ENCODE measurements at regions not wholly inside any gene's neighbourhood (a gene's known extent, or its start where the extent isn't known, plus 50 kb on each side); places are given as distances from the start of the nearest gene placed in this dataset.

- ATAC-seq (ENCODE audit: insufficient read depth, low FRiP score): no peak
- no peak for DNase-seq
- Histone ChIP-seq H3K4me1 (ENCODE audit: control insufficient read depth in 5 of 5, insufficient read depth in 5 of 5, low read length in 5 of 5) (no peaks in the 10 kb centered on the region), H3K27me3 (ENCODE audit: control insufficient read depth in 3 of 3, insufficient read depth in 3 of 3, low read length in 2 of 3) (no peaks in the 10 kb centered on the region), H3K9ac (ENCODE audit: insufficient read depth in 1 of 2, low read length in 2 of 2) (no peak overlapping the region), H3K4me3 (no peak overlapping the region), H3K27ac (ENCODE audit: low read depth in 1 of 2, low read length in 1 of 2) (no peak overlapping the region), H3K9me3 (ENCODE audit: control insufficient read depth in 4 of 4, insufficient read depth in 3 of 4, low read length in 3 of 4) (peaks cover 0 to 6% (median 3%) of the 10 kb centered on the region in 4 donors), H3K36me3 (ENCODE audit: control insufficient read depth in 4 of 4, insufficient read depth in 4 of 4, low read length in 4 of 4) (no peaks in the 10 kb centered on the region)
- WGBS, 2 donors: 65 to 86% methylated on average over 2 of the region's 2 CpGs
- no peak for TF ChIP-seq CTCF (IDR thresholded peaks at IDR 0.05; ENCODE audit: control extremely low read depth, extremely low read depth)
Observed at GRCh38 chrX:65266482-65266881, 268.1 kb downstream of the LAS1L start.

DNA sequence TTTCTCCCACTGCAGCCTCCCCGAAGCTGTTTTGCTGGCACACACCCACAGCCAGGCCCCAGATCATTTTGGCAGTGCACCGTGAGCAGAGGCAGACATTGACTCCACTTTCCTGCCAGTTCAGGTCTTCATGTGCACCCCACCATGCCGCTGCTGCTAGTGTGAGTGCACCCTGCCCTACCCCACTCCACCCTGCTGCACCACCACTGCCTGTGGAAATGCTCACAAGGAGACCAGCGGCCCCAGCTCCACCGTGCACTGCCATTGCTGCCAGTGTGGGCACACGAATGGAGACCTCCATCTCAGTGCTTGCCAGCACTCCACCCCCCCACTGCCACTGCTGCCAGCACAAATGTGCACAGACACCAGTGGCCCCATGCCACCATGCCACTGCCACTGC, 277.6 kb upstream of the ZC4H2 start:
- DNase-seq (no peak), ATAC-seq (ENCODE audit: insufficient read depth, low FRiP score) (no peak)
- whole genome bisulfite sequencing, 2 donors: 84 to 96% methylated on average over 5 to 6 of the region's 6 CpGs
- Histone ChIP-seq H3K9me3 (ENCODE audit: control insufficient read depth in 4 of 4, insufficient read depth in 3 of 4, low read length in 3 of 4) (peaks cover 0 to 12% (median 6%) of the 10 kb centered on the region in 4 donors), H3K4me3 (no peak overlapping the region), H3K27ac (ENCODE audit: low read depth in 1 of 2, low read length in 1 of 2) (no peak overlapping the region), H3K9ac (ENCODE audit: insufficient read depth in 1 of 2, low read length in 2 of 2) (no peak overlapping the region), H3K27me3 (ENCODE audit: control insufficient read depth in 3 of 3, insufficient read depth in 3 of 3, low read length in 2 of 3) (no peaks in the 10 kb centered on the region), H3K36me3 (ENCODE audit: control insufficient read depth in 4 of 4, insufficient read depth in 4 of 4, low read length in 4 of 4) (no peaks in the 10 kb centered on the region), H3K4me1 (ENCODE audit: control insufficient read depth in 5 of 5, insufficient read depth in 5 of 5, low read length in 5 of 5) (no peaks in the 10 kb centered on the region)
- TF ChIP-seq CTCF (IDR thresholded peaks at IDR 0.05; ENCODE audit: control extremely low read depth, extremely low read depth): no peak

- H3K9me3 ChIP-seq (ENCODE audit: control insufficient read depth in 4 of 4, insufficient read depth in 3 of 4, low read length in 3 of 4): peaks cover 0 to 10% (median 3%) of the 10 kb centered on the region in 4 donors
- H3K27ac ChIP-seq (ENCODE audit: low read depth in 1 of 2, low read length in 1 of 2): no peak overlapping the region
- H3K9ac ChIP-seq (ENCODE audit: insufficient read depth in 1 of 2, low read length in 2 of 2): no peak overlapping the region
- no peaks in the 10 kb centered on the region for H3K4me1 ChIP-seq (ENCODE audit: control insufficient read depth in 5 of 5, insufficient read depth in 5 of 5, low read length in 5 of 5)
- TF ChIP-seq CTCF (IDR thresholded peaks at IDR 0.05; ENCODE audit: control extremely low read depth, extremely low read depth): no peak
- DNase-seq: no peak
- H3K4me3 ChIP-seq: no peak overlapping the region
- no peaks in the 10 kb centered on the region for H3K36me3 ChIP-seq (ENCODE audit: control insufficient read depth in 4 of 4, insufficient read depth in 4 of 4, low read length in 4 of 4)
- H3K27me3 ChIP-seq (ENCODE audit: control insufficient read depth in 3 of 3, insufficient read depth in 3 of 3, low read length in 2 of 3): peaks cover 0 to 5% (median 0%) of the 10 kb centered on the region in 3 donors
- no peak for ATAC-seq (ENCODE audit: insufficient read depth, low FRiP score)
- WGBS, 2 donors: 64 to 72% methylated on average over 4 of the region's 4 CpGs
Observed at GRCh38 chrX:65241059-65241721, 264.9 kb upstream of the ZC4H2 start.

DNA sequence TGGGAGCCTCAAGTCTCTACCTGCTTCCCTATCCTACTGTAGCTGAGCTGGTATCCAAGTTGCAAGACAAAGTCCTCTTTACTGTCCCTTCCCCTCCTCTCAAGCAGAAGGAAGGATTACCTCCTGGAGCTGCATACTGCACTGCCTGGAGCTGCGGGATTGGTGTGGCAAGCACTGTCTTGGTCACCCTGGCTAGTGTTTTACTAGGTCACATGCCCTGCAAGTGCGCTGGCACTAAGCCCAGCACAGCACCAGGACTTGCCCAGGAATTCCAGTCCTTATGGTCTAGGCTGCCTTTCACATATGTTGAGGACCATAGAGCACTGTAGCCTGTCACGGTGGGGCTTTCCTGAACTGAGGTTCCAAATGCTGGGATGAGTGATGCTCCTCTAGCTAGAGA, 227.3 kb upstream of the ZC4H2 start:
- ATAC-seq (ENCODE audit: insufficient read depth, low FRiP score) (no peak), DNase-seq (no peak)
- H3K9me3 ChIP-seq (ENCODE audit: control insufficient read depth in 4 of 4, insufficient read depth in 3 of 4, low read length in 3 of 4): peaks cover 0 to 6% (median 2%) of the 10 kb centered on the region in 4 donors
- no peaks in the 10 kb centered on the region for H3K27me3 ChIP-seq (ENCODE audit: control insufficient read depth in 3 of 3, insufficient read depth in 3 of 3, low read length in 2 of 3)
- H3K36me3 ChIP-seq (ENCODE audit: control insufficient read depth in 4 of 4, insufficient read depth in 4 of 4, low read length in 4 of 4): no peaks in the 10 kb centered on the region
- H3K9ac ChIP-seq (ENCODE audit: insufficient read depth in 1 of 2, low read length in 2 of 2): no peak overlapping the region
- TF ChIP-seq CTCF (IDR thresholded peaks at IDR 0.05; ENCODE audit: control extremely low read depth, extremely low read depth): no peak
- H3K27ac ChIP-seq (ENCODE audit: low read depth in 1 of 2, low read length in 1 of 2): no peak overlapping the region
- H3K4me1 ChIP-seq (ENCODE audit: control insufficient read depth in 5 of 5, insufficient read depth in 5 of 5, low read length in 5 of 5): no peaks in the 10 kb centered on the region
- no peak overlapping the region for H3K4me3 ChIP-seq
- 65 to 75% methylated on average over 3 of the region's 3 CpGs for WGBS, 2 donors

Data from lung (tissue), 11 donors.